Ishikawa (cell line): ENCODE measurements at regions not wholly inside any gene's neighbourhood (a gene's known extent, or its start where the extent isn't known, plus 50 kb on each side); places are given as distances from the start of the nearest gene placed in this dataset.

Source experiments
- CEBPB ChIP-seq: IDR thresholded peaks from 2 replicates; pipeline ENCODE4 v1.6.1; 2012
- CREB1 ChIP-seq: IDR thresholded peaks from 2 replicates; pipeline ENCODE4 v1.6.1; 2012; ENCODE audit warnings: low read depth
- EGR1 ChIP-seq: IDR thresholded peaks from 2 replicates; pipeline ENCODE4 v1.6.1; 2012
- EP300 ChIP-seq: IDR thresholded peaks from 2 replicates; pipeline ENCODE4 v1.6.1; 2012; ENCODE audit warnings: borderline replicate concordance
- RAD21 ChIP-seq: IDR thresholded peaks from 2 replicates; pipeline ENCODE4 v1.6.1; 2012; ENCODE audit warnings: low read depth
- TF ChIP-seq, protein P1 (sequence below): IDR thresholded peaks from 2 replicates; pipeline ENCODE4 v1.6.1; 2012

DNA sequence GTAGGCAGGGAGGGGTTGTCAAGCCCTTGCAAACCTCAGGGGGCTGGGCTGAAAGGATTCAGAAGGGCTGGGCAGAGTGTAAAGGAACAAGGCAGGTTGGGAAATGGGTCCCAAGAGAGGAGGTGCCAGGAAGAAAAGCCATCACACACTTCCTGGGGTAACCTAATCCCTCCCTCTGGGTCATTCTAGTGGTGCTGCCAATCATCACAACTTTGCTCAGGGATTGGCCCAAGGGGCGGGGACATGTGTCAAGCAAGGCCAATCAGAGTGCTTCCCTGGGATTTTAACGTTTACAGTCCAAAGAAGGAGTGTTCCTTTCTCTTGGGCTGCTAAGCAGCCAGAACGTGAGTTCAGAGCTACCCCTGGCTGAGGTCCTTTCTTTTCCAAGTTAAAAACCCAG lies 57.1 kb upstream of the NPTX2 start:
- TF ChIP-seq, protein P1, sequence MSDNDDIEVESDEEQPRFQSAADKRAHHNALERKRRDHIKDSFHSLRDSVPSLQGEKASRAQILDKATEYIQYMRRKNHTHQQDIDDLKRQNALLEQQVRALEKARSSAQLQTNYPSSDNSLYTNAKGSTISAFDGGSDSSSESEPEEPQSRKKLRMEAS: no peak
- TF ChIP-seq RAD21: no peak
- TF ChIP-seq EP300: no peak
- TF ChIP-seq CREB1: no peak
- TF ChIP-seq EGR1: no peak
- TF ChIP-seq CEBPB: no peak
